ENCODE measurements at regions not wholly inside any gene's neighbourhood (a gene's known extent, or its start where the extent isn't known, plus 50 kb on each side); places are given as distances from the start of the nearest gene placed in this dataset.

- TF ChIP-seq CTCF (conservative IDR thresholded peaks at IDR 0.05; ENCODE audit: low read depth, low read length): no peak
- no peak for TF ChIP-seq EZH2 (IDR thresholded peaks at IDR 0.05; ENCODE audit: low read length, unreplicated experiment)
Observed at GRCh38 chr5:125424402-125425141, 678.1 kb upstream of the ZNF608 start.
